Thyroid gland (tissue), 4 donors: ENCODE measurements at regions not wholly inside any gene's neighbourhood (a gene's known extent, or its start where the extent isn't known, plus 50 kb on each side); places are given as distances from the start of the nearest gene placed in this dataset.

ENCODE experiments used
- DNase-seq, 2 donors: peaks; one replicate each; pipeline ENCODE4 v3.0.0-alpha.2; 2019
- H3K27ac ChIP-seq, 3 donors: fragments of 200-600 bp; sonication (generic); 1 replicate in 2 of 3; 2 replicates in 1 of 3; pipeline ENCODE4 v1.5.1; 2016 to 2019; ENCODE audit warnings: mild to moderate bottlenecking in 1 of 3, moderate library complexity in 1 of 3
- H3K27me3 ChIP-seq: fragments of 200-600 bp; sonication (generic); one replicate; pipeline ENCODE4 v1.5.1; 2019
- H3K36me3 ChIP-seq, 2 donors: fragments of 200-600 bp; sonication (generic); one replicate each; pipeline ENCODE4 v1.5.1; 2016 to 2019
- H3K4me1 ChIP-seq, 2 donors: fragments of 200-600 bp; sonication (generic); one replicate each; pipeline ENCODE4 v1.5.1; 2017 to 2019
- H3K4me3 ChIP-seq, 3 donors: fragments of 200-600 bp; sonication (generic); replicated peaks in 1 of 3; 1 replicate in 2 of 3; 2 replicates in 1 of 3; pipeline ENCODE4 v1.5.1; 2016; ENCODE audit warnings: mild to moderate bottlenecking in 1 of 3
- H3K9me3 ChIP-seq: fragments of 200-600 bp; sonication (generic); one replicate; pipeline ENCODE4 v1.5.1; 2017
- CTCF ChIP-seq, 6 experiments: fragments of 200-600 bp in 3 of 6; fragments of 450-650 bp in 3 of 6; sonication (generic) in 3 of 6; IDR thresholded peaks; one replicate each; pipeline ENCODE4 v1.5.1; 2016 to 2019; ENCODE audit warnings: antibody characterized with exemption in 6 of 6, mild to moderate bottlenecking in 2 of 6, inconsistent platforms in 1 of 6, moderate library complexity in 1 of 6
- POLR2A ChIP-seq, 2 donors: fragments of 450-650 bp; IDR thresholded peaks; one replicate each; pipeline ENCODE4 v1.6.1; 2017; ENCODE audit warnings: antibody characterized with exemption in 2 of 2, mild to moderate bottlenecking in 2 of 2, moderate library complexity in 1 of 2
- WGBS, 2 donors: methylation state at CpG; one replicate each; pipeline ENCODE4 v1.1.5; 2017; 5-methylcytosine and 5-hydroxymethylcytosine counted together
- intact Hi-C: fragments of 100-400 bp; cut with DNase I; formaldehyde crosslinking; loops from one replicate; pipeline ENCODE4 v1.15.1; 2023

DNA sequence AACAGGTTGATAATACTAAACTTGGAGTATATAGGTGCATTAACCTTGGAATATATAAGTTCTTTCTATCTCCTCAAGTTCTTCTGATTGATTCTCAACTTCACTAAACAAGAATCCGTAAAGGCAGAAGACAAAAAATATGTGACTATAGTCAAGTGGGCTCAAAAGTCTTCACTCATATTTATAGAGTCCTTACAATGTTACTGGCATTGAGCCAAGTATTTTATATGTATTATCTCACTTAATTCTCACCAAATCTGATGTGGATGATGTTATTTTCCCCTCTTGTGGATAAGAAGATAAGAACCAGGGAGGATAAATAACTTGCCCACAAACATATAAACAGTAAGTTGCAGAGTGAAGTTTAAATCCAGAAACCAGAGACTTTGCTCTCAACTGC is 486.9 kb downstream of the LRRIQ3 start:
- intact Hi-C loops, result no loop called here
- 91 to 94% methylated on average over 1 of the region's 1 CpG for WGBS, 2 donors
- H3K27me3 ChIP-seq, result no peaks in the 10 kb centered on the region
- H3K36me3 ChIP-seq, result no peaks in the 10 kb centered on the region
- no peaks in the 10 kb centered on the region for H3K4me1 ChIP-seq
- DNase-seq, result no peak
- TF ChIP-seq POLR2A (IDR thresholded peaks at IDR 0.05) (no peak), CTCF (IDR thresholded peaks at IDR 0.05) (no peak)
- no peak overlapping the region for H3K4me3 ChIP-seq
- no peak overlapping the region for H3K27ac ChIP-seq
- no peaks in the 10 kb centered on the region for H3K9me3 ChIP-seq

- TF ChIP-seq CTCF (IDR thresholded peaks at IDR 0.05), result no peak
- no peak for TF ChIP-seq POLR2A (IDR thresholded peaks at IDR 0.05)
- Histone ChIP-seq H3K4me3 (no peak overlapping the region), H3K4me1 (no peaks in the 10 kb centered on the region), H3K27ac (no peak overlapping the region), H3K9me3 (no peaks in the 10 kb centered on the region), H3K27me3 (no peaks in the 10 kb centered on the region), H3K36me3 (no peaks in the 10 kb centered on the region)
- 66 to 79% methylated on average over 1 of the region's 1 CpG for WGBS, 2 donors
- DNase-seq, result no peak
- intact Hi-C loops, result no loop called here
Observed at GRCh38 chr1:73701826-73702225, 496.1 kb downstream of the LRRIQ3 start.

DNA sequence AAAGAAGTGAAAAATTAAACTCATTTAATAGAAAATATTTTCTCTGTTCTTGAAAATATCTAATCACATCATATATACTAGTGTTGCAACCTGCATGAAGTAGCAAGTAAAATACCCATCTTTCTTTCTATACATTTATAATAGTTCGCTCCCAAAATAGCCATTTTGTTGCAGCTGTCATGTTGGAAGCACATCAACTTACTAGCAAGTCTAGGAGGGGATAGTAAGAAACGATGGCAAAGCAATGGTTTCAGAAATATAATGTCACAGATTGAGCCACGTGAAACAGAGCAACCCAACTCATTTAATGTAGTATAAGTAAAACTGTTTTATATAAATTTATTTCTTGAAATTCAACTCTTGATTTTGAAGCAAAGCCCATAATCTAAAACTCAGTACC is 521.8 kb downstream of the LRRIQ3 start:
- DNase-seq, result no peak
- H3K27me3 ChIP-seq, result no peaks in the 10 kb centered on the region
- no peaks in the 10 kb centered on the region for H3K9me3 ChIP-seq
- peaks cover 7 to 9% of the 10 kb centered on the region in 2 donors for H3K4me1 ChIP-seq
- no peaks in the 10 kb centered on the region for H3K36me3 ChIP-seq
- intact Hi-C loops, result no loop called here
- TF ChIP-seq CTCF (IDR thresholded peaks at IDR 0.05) (no peak), POLR2A (IDR thresholded peaks at IDR 0.05) (no peak)
- WGBS, 2 donors, result 88 to 89% methylated on average over 3 of the region's 3 CpGs
- no peak overlapping the region for H3K4me3 ChIP-seq
- no peak overlapping the region for H3K27ac ChIP-seq

- H3K27me3 ChIP-seq, result no peaks in the 10 kb centered on the region
- intact Hi-C loops, result no loop called here
- H3K4me3 ChIP-seq, result no peak overlapping the region
- H3K9me3 ChIP-seq, result no peaks in the 10 kb centered on the region
- no peak overlapping the region for H3K27ac ChIP-seq
- peak in 5 of 6 experiments; percentile 33 to 83 (median 60) for TF ChIP-seq CTCF (IDR thresholded peaks at IDR 0.05)
- no peak for TF ChIP-seq POLR2A (IDR thresholded peaks at IDR 0.05)
- H3K36me3 ChIP-seq, result no peaks in the 10 kb centered on the region
- 14 to 15% methylated on average over 2 of the region's 2 CpGs for WGBS, 2 donors
- DNase-seq, result no peak
- H3K4me1 ChIP-seq, result peaks cover 7 to 9% of the 10 kb centered on the region in 2 donors
Observed at GRCh38 chr1:73674945-73675561, 522.9 kb downstream of the LRRIQ3 start.

DNA sequence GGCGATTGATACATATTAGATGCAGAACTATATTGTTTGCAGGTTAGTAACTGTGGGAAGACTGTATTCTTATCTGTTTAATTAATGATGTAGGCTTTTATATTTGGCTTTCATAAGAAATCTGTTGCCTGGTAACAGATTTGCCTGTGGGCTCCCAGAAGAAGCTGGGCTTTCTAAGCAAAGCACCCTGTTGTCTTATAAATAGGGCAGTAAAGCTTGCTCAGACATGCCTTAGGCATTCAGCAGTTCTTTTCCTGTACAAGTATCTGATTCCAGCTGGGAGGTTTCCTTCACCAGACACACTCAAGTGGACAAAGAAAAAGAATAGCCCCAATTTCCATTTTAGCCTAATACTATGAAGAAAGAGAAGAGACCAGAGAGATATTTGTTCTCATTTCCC is 524.0 kb downstream of the LRRIQ3 start:
- Histone ChIP-seq H3K27ac (no peak overlapping the region), H3K27me3 (no peaks in the 10 kb centered on the region), H3K4me1 (peaks cover 7 to 9% of the 10 kb centered on the region in 2 donors), H3K9me3 (no peaks in the 10 kb centered on the region), H3K4me3 (no peak overlapping the region), H3K36me3 (no peaks in the 10 kb centered on the region)
- 92 to 93% methylated on average over 1 of the region's 1 CpG for WGBS, 2 donors
- DNase-seq, result no peak
- intact Hi-C loops, result no loop called here
- TF ChIP-seq POLR2A (IDR thresholded peaks at IDR 0.05) (no peak), CTCF (IDR thresholded peaks at IDR 0.05) (no peak)
